ENCODE measurements at regions not wholly inside any gene's neighbourhood (a gene's known extent, or its start where the extent isn't known, plus 50 kb on each side); places are given as distances from the start of the nearest gene placed in this dataset.
"Not testable (repeated sequence)": the region's sequence is repeated elsewhere in the genome, so short reads cannot be mapped to it uniquely, and the experiment has no call there.

DNA sequence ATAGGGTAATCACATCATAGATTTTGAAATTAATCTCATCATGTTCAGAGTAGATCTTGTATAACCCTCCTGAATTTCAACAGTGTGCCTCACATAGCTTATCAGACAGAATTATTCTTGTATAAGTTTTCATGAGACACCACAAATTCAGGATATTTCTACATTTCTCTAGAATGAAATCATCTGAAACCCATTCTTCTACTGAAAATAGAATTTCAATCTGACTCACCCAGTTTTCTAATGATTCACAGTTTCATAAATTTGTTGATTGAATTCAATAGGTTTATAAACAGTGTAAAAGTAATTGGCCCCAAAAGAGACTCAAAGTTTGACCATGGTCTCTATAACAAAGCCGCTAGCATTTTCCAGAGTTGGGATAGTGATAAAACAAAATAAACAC lies 1082.6 kb upstream of the EPHA6 start:
- no peaks in the 10 kb centered on the region for H3K79me2 ChIP-seq (ENCODE audit: insufficient read depth, low read length)
- H3K4me1 ChIP-seq (ENCODE audit: insufficient read depth, low read length), result no peaks in the 10 kb centered on the region
- no peak overlapping the region for H3K27ac ChIP-seq (ENCODE audit: low read length)
- H3K4me3 ChIP-seq (ENCODE audit: low read depth in 1 of 2, low read length in 2 of 2), result no peak overlapping the region
- no peak for DNase-seq
- H3K36me3 ChIP-seq (ENCODE audit: insufficient read depth, low read length), result no peaks in the 10 kb centered on the region
- H3K27me3 ChIP-seq (ENCODE audit: insufficient read depth, low read length, poor library complexity), result no peaks in the 10 kb centered on the region
- H3K9me3 ChIP-seq (ENCODE audit: insufficient read depth, low read length, severe bottlenecking), result no peaks in the 10 kb centered on the region
- no peak overlapping the region for H3K4me2 ChIP-seq (ENCODE audit: insufficient read depth, low read length)
- no peak overlapping the region for H3K9ac ChIP-seq (ENCODE audit: low read depth, low read length)
- no peak for ATAC-seq (ENCODE audit: insufficient read depth, low read depth)
- TF ChIP-seq, protein P1, sequence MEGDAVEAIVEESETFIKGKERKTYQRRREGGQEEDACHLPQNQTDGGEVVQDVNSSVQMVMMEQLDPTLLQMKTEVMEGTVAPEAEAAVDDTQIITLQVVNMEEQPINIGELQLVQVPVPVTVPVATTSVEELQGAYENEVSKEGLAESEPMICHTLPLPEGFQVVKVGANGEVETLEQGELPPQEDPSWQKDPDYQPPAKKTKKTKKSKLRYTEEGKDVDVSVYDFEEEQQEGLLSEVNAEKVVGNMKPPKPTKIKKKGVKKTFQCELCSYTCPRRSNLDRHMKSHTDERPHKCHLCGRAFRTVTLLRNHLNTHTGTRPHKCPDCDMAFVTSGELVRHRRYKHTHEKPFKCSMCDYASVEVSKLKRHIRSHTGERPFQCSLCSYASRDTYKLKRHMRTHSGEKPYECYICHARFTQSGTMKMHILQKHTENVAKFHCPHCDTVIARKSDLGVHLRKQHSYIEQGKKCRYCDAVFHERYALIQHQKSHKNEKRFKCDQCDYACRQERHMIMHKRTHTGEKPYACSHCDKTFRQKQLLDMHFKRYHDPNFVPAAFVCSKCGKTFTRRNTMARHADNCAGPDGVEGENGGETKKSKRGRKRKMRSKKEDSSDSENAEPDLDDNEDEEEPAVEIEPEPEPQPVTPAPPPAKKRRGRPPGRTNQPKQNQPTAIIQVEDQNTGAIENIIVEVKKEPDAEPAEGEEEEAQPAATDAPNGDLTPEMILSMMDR (IDR thresholded peaks at IDR 0.05; ENCODE audit: borderline replicate concordance, extremely low read depth, low read length, poor library complexity, severe bottlenecking), result no peak
- no peak for TF ChIP-seq EZH2 (IDR thresholded peaks at IDR 0.05; ENCODE audit: borderline replicate concordance, low read depth, low read length, severe bottlenecking)
- H4K20me1 ChIP-seq (ENCODE audit: insufficient read depth, low read length), result no peaks in the 10 kb centered on the region
- no peak overlapping the region for H2AFZ ChIP-seq (ENCODE audit: low read depth, low read length)

DNA sequence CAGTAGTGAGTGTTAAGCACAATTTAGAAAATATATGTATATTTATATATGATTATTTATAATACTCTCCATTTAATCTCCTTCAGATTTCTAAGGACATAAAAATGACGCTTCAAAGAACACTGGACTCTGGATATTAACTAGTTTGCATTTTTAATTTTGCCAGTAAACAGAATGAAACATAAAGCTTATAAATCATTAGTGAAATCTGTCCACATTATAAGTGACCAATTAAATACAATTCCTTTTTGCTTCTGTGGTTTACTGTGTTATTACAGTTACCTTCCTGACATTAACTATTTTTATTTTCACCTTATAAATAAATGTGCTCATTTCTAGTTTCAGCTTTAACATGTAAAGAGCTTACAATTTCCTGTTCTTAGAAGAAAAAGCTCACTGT lies 1081.1 kb upstream of the EPHA6 start:
- Histone ChIP-seq H3K27ac (ENCODE audit: low read length) (no peak overlapping the region), H2AFZ (ENCODE audit: low read depth, low read length) (no peak overlapping the region), H3K9ac (ENCODE audit: low read depth, low read length) (no peak overlapping the region), H3K4me3 (ENCODE audit: low read depth in 1 of 2, low read length in 2 of 2) (no peak overlapping the region), H3K4me1 (ENCODE audit: insufficient read depth, low read length) (no peaks in the 10 kb centered on the region), H3K36me3 (ENCODE audit: insufficient read depth, low read length) (no peaks in the 10 kb centered on the region), H3K4me2 (ENCODE audit: insufficient read depth, low read length) (no peak overlapping the region), H3K9me3 (ENCODE audit: insufficient read depth, low read length, severe bottlenecking) (no peaks in the 10 kb centered on the region), H3K27me3 (ENCODE audit: insufficient read depth, low read length, poor library complexity) (no peaks in the 10 kb centered on the region), H4K20me1 (ENCODE audit: insufficient read depth, low read length) (no peaks in the 10 kb centered on the region), H3K79me2 (ENCODE audit: insufficient read depth, low read length) (no peaks in the 10 kb centered on the region)
- no peak for TF ChIP-seq EZH2 (IDR thresholded peaks at IDR 0.05; ENCODE audit: borderline replicate concordance, low read depth, low read length, severe bottlenecking)
- TF ChIP-seq, protein P1 (IDR thresholded peaks at IDR 0.05; ENCODE audit: borderline replicate concordance, extremely low read depth, low read length, poor library complexity, severe bottlenecking), result no peak
- DNase-seq, result no peak
- ATAC-seq (ENCODE audit: insufficient read depth, low read depth), result no peak

DNA sequence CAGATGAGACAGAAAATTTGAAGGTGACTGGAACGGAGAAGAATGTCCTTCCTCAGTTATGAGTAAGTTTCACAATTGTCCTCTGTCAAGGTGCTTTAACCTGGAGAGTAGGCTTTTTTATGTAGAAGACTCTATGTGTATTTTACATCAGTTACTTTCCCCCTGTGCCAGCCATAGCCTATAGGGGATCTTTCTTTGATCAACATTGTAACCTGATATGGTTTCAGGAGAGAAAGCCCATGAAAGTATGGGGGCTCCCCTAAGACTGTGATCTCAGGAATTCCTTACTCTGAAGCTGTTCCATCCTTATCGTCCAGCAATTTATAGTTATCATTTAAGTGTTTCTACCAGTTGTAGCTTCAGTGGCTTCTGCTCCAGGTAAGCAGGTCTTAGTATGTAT lies 1076.3 kb upstream of the EPHA6 start:
- ATAC-seq (ENCODE audit: insufficient read depth, low read depth) (no peak), DNase-seq (no peak)
- TF ChIP-seq EZH2 (IDR thresholded peaks at IDR 0.05; ENCODE audit: borderline replicate concordance, low read depth, low read length, severe bottlenecking), result no peak
- TF ChIP-seq, protein P1 (IDR thresholded peaks at IDR 0.05; ENCODE audit: borderline replicate concordance, extremely low read depth, low read length, poor library complexity, severe bottlenecking), result no peak
- Histone ChIP-seq H3K4me2 (ENCODE audit: insufficient read depth, low read length) (no peak overlapping the region), H3K27ac (ENCODE audit: low read length) (no peak overlapping the region), H3K4me3 (ENCODE audit: low read depth in 1 of 2, low read length in 2 of 2) (no peak overlapping the region), H3K79me2 (ENCODE audit: insufficient read depth, low read length) (no peaks in the 10 kb centered on the region), H3K9ac (ENCODE audit: low read depth, low read length) (no peak overlapping the region), H4K20me1 (ENCODE audit: insufficient read depth, low read length) (no peaks in the 10 kb centered on the region), H3K27me3 (ENCODE audit: insufficient read depth, low read length, poor library complexity) (no peaks in the 10 kb centered on the region), H3K4me1 (ENCODE audit: insufficient read depth, low read length) (no peaks in the 10 kb centered on the region), H2AFZ (ENCODE audit: low read depth, low read length) (no peak overlapping the region), H3K9me3 (ENCODE audit: insufficient read depth, low read length, severe bottlenecking) (no peaks in the 10 kb centered on the region), H3K36me3 (ENCODE audit: insufficient read depth, low read length) (no peaks in the 10 kb centered on the region)

DNA sequence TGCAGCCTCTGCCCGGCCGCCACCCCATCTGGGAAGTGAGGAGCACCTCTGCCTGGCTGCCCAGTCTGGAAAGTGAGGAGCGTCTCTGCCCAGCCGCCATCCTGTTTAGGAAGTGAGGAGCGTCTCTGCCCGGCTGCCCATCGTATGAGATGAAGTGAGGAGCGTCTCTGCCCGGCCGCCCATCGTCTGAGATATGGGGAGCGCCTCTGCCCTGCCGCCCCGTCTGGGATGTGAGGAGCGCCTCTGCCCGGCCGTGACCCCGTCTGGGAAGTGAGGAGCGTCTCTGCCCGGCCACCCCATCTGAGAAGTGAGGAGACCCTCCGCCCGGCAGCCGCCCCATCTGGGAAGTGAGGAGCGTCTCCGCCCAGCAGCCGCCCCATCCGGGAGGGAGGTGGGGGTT lies 1069.5 kb upstream of the EPHA6 start:
- H2AFZ ChIP-seq (ENCODE audit: low read depth, low read length); H4K20me1 ChIP-seq (ENCODE audit: insufficient read depth, low read length); H3K9ac ChIP-seq (ENCODE audit: low read depth, low read length); H3K27ac ChIP-seq (ENCODE audit: low read length); H3K9me3 ChIP-seq (ENCODE audit: insufficient read depth, low read length, severe bottlenecking); H3K79me2 ChIP-seq (ENCODE audit: insufficient read depth, low read length); H3K36me3 ChIP-seq (ENCODE audit: insufficient read depth, low read length); H3K27me3 ChIP-seq (ENCODE audit: insufficient read depth, low read length, poor library complexity); H3K4me2 ChIP-seq (ENCODE audit: insufficient read depth, low read length); H3K4me3 ChIP-seq (ENCODE audit: low read depth in 1 of 2, low read length in 2 of 2); H3K4me1 ChIP-seq (ENCODE audit: insufficient read depth, low read length); ATAC-seq (ENCODE audit: insufficient read depth, low read depth); DNase-seq: not testable (repeated sequence)

Data from DND-41 (cell line).